Tibial nerve (tissue), 4 donors: ENCODE measurements at regions not wholly inside any gene's neighbourhood (a gene's known extent, or its start where the extent isn't known, plus 50 kb on each side); places are given as distances from the start of the nearest gene placed in this dataset.

Experiments
- EP300 ChIP-seq, 2 donors: sonication (generic); formaldehyde crosslinking; IDR thresholded peaks; one replicate each; pipeline ENCODE4 v1.6.1; 2017; ENCODE audit warnings: antibody characterized with exemption in 2 of 2, mild to moderate bottlenecking in 1 of 2
- POLR2A ChIP-seq, 2 donors: fragments of 450-650 bp; IDR thresholded peaks; one replicate each; pipeline ENCODE4 v1.6.1; 2017; ENCODE audit warnings: antibody characterized with exemption in 2 of 2, mild to moderate bottlenecking in 2 of 2, moderate library complexity in 2 of 2
- TF ChIP-seq, protein P1 (sequence below), 5 experiments: fragments of 200-600 bp in 3 of 5; fragments of 450-650 bp in 2 of 5; sonication (generic) in 3 of 5; IDR thresholded peaks; one replicate each; pipeline ENCODE4 v1.5.1; 2016 to 2019; ENCODE audit warnings: antibody characterized with exemption in 5 of 5, mild to moderate bottlenecking in 3 of 5, moderate library complexity in 2 of 5

DNA sequence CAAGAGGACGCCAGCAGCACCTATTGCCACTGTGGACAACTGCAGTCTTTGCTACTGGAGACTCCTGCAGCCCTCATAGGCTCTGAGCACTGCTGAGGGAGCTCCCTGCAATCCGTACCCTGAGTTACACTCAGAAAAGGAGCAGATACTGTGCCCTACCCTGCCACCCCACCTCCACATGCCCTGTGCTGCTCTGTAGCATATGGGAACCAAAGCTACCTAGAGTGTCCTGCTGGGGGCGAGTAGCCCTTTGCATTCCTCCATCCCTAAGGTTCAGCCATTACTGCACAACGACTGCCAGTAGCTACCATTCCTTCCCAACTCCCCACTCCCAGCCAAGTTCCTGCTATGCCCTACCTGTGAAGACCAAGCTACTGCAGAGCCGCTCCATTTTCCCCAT, 90.2 kb upstream of the SNCAIP start:
- TF ChIP-seq POLR2A (IDR thresholded peaks at IDR 0.05) = no peak
- TF ChIP-seq, protein P1, sequence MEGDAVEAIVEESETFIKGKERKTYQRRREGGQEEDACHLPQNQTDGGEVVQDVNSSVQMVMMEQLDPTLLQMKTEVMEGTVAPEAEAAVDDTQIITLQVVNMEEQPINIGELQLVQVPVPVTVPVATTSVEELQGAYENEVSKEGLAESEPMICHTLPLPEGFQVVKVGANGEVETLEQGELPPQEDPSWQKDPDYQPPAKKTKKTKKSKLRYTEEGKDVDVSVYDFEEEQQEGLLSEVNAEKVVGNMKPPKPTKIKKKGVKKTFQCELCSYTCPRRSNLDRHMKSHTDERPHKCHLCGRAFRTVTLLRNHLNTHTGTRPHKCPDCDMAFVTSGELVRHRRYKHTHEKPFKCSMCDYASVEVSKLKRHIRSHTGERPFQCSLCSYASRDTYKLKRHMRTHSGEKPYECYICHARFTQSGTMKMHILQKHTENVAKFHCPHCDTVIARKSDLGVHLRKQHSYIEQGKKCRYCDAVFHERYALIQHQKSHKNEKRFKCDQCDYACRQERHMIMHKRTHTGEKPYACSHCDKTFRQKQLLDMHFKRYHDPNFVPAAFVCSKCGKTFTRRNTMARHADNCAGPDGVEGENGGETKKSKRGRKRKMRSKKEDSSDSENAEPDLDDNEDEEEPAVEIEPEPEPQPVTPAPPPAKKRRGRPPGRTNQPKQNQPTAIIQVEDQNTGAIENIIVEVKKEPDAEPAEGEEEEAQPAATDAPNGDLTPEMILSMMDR (IDR thresholded peaks at IDR 0.05) = no peak
- TF ChIP-seq EP300 (IDR thresholded peaks at IDR 0.05) = no peak
